ENCODE measurements at regions not wholly inside any gene's neighbourhood (a gene's known extent, or its start where the extent isn't known, plus 50 kb on each side); places are given as distances from the start of the nearest gene placed in this dataset.
"Not testable (repeated sequence)": the region's sequence is repeated elsewhere in the genome, so short reads cannot be mapped to it uniquely, and the experiment has no call there.

GRCh38 chr18:55907453-55908175, 319.6 kb upstream of the TCF4 start:
- DNase-seq (ENCODE audit: low read depth, low spot score) = no peak
- H3K4me3 ChIP-seq (ENCODE audit: low read length) = no peak overlapping the region

DNA sequence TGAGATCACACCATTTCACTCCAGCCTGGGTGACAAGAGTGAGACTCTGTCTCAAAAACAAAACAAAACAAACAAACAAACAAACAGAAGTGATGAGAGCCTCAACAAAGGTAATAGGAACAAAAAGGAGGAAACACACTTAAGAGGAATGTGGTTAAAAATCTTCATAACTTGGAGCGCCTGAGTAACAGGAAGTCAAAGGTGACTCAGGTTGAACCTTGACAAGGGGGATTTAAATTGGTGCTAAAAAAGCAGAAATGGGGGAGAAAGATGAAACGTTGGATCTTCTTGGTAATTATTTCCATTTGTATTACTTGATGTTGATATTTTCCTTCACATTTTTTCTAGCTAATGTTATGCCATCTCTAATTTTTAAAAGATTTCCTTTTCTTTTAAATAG, 318.5 kb upstream of the TCF4 start:
- H3K4me3 ChIP-seq (ENCODE audit: low read length) = no peak overlapping the region
- no peak for DNase-seq (ENCODE audit: low read depth, low spot score)

- DNase-seq (ENCODE audit: low read depth, low spot score) = no peak
- H3K4me3 ChIP-seq (ENCODE audit: low read length) = no peak overlapping the region
These were observed 315.9 kb upstream of the TCF4 start for GRCh38 chr18:55903911-55904310.

GRCh38 chr18:55900380-55900779, 312.4 kb upstream of the TCF4 start:
- H3K4me3 ChIP-seq (ENCODE audit: low read length) = no peak overlapping the region
- no peak for DNase-seq (ENCODE audit: low read depth, low spot score)

DNA sequence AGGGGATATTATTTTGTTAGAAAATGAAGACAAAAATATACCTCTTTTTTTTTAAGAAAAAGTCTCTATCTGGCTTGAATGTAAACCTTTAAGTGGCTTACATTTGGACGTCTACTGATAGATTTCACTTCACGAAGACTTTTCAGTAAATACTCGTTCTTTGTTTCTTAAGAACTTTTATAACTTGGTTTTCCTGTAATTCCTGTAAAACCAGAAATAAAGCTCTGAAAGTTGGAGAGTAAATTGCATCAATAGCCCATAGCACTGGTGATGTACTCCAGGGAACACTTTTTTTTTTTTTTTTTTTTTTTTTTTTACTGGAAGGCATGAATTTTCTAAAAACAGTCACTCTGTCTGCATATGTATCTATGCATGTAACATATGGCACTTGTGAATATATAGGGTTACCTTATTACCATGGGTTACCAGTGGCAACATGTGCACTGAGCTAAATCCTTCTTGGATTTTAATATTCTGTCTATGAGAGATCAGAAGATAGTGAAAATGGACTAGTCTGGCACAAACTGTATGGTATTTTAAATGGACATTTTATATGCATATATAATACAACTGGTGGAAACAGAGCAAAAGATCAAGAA, 309.2 kb upstream of the TCF4 start:
- no peak overlapping the region for H3K4me3 ChIP-seq (ENCODE audit: low read length)
- no peak for DNase-seq (ENCODE audit: low read depth, low spot score)

DNA sequence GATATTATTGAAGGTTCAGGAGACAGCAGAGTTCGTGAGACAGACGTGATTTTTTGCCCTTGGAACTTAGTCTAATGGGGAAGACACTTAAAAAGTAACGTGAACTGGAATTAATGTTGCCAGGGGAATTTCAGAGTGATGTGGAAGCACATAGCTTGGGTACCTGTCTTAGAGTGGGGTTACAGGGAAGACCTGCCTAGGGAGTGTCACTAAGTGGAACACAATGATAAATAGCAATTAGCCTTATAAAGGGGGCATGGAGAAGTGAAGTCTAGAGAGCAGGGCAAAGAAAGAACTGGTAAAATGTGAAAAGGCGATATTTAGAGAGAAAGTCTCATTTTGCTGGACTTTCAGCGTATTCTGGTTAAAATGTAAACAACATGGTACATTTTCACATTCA, 306.0 kb upstream of the TCF4 start:
- no peak for DNase-seq (ENCODE audit: low read depth, low spot score)
- no peak overlapping the region for H3K4me3 ChIP-seq (ENCODE audit: low read length)

- DNase-seq (ENCODE audit: low read depth, low spot score); H3K4me3 ChIP-seq (ENCODE audit: low read length): not testable (repeated sequence)
These were observed 305.1 kb upstream of the TCF4 start for GRCh38 chr18:55892862-55893813.

DNA sequence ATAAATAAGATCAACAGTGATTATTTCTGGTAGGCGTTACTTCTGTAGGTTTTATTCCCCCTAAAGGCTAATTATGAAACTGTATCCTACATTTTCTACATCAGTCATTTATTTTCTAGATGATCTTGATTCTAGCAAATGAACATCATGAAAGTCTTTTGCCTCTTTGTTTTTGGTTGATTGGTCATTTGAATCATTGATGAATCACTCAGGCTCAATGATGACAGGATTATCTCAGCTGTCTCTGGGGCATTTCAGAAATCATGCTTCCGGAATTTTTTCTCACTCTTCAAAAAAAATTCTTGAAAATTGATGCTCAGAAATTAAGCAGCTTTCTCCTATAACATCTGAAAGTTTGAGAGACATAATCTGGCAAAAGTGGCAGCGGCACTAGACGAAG, 298.9 kb upstream of the TCF4 start:
- no peak for DNase-seq (ENCODE audit: low read depth, low spot score)
- H3K4me3 ChIP-seq (ENCODE audit: low read length) = no peak overlapping the region

DNA sequence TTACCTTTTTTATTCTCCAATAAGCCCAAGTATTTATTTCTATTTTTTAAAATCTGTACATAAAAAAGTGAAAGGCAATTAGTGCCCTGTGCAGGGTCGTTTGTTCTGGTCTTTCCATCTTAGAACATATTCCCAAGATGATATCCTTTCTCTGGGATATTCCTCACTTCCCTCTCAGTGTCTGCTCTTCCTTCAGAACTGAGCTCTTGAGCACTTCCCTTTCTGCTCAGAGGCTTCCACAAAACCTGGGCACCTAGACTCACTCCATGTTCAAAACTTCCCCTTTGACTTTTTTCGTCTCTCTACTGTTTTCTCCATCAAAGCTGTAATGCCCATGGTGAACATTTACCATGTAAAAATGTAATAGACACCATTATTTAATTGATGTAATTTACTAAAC, 296.5 kb upstream of the TCF4 start:
- no peak for DNase-seq (ENCODE audit: low read depth, low spot score)
- no peak overlapping the region for H3K4me3 ChIP-seq (ENCODE audit: low read length)

DNA sequence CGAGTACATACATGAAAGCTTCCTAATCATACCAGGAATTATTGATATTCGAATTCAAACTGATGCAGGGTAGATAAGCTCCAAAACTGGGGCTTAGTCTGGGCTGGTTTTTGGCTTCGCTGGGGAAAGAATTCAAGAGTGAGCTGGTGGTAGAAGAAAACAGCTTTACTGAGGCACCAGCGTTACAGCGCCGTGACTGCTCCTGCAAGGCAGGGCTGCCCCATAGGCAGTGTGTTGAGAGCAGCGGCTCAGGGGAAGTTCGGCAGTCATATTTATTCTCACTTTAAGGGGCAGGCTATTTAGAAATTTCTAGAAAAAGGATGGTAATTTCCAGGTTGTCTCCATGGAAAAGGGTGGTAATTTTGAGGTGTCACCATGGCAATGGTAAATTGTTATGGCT, 292.6 kb upstream of the TCF4 start:
- H3K4me3 ChIP-seq (ENCODE audit: low read length) = no peak overlapping the region
- DNase-seq (ENCODE audit: low read depth, low spot score) = no peak

DNA sequence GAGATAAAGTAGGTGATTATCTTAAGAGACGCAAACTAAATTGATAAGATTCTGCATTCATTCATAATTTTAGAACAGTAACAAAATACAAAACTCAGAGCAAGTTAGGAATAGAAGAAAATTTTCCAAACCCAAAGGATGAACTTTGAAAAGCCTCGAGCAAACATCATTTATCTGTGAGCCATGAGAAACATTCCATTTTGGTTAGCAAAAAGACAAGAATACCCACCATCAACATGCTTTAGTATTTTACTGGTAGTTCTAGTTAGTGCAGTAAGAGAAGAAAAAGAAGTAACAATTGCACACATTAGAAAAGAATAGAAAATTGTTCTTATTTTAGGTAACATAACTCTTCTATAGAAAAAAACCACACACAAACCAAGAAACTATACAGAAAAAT, 291.3 kb upstream of the TCF4 start:
- no peak overlapping the region for H3K4me3 ChIP-seq (ENCODE audit: low read length)
- DNase-seq (ENCODE audit: low read depth, low spot score) = no peak

GRCh38 chr18:55878224-55878623, 290.2 kb upstream of the TCF4 start:
- no peak for DNase-seq (ENCODE audit: low read depth, low spot score)

GRCh38 chr18:55877321-55877720, 289.3 kb upstream of the TCF4 start:
- no peak for DNase-seq (ENCODE audit: low read depth, low spot score)
- no peak overlapping the region for H3K4me3 ChIP-seq (ENCODE audit: low read length)

More at GRCh38 chr18:55878224-55878623, 290.2 kb upstream of the TCF4 start:
- H3K4me3 ChIP-seq (ENCODE audit: low read length) = no peak overlapping the region

DNA sequence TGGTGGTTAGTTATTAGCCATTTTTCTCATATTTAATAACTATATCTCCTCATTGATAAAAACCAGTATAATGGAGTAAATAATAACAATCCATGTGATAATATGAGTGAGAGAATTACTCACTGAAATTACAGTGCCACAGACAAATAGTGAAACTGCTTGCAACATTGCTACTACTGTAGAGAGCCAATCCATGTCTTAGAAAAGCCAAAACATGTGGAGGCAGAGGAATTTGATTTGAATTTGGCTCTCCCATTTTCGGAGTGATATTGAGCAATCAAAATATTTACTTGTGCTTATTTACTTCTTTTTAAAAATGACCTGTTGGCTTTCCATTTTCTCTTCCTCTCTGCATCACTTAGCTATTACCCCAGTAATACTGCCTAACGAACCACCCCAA, 288.3 kb upstream of the TCF4 start:
- no peak overlapping the region for H3K4me3 ChIP-seq (ENCODE audit: low read length)
- no peak for DNase-seq (ENCODE audit: low read depth, low spot score)

DNA sequence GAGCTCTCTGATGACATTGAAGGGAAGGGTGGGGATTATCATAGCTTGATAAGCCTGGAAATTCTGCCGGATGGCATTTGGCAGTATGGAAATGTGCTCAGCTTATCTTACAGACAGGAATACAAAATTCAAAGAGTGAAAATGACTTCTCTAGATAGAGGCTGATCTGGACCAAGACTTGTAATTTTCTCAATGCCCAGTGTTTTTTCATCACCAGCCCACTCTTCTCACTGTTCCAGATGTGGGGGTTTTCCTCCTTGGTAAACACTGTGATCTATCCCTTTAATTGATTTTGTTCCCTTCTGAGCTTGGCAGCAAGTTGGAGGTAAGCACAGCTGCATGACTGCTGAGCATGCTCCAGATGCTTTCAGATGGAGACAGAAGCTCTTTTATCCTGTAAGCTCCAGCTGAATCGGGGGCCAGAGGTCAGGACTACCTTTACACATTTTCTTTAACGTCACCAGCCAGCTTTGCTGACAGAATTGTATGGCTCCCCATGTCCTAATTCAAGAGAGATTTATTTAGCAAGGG, 287.4 kb upstream of the TCF4 start:
- H3K4me3 ChIP-seq (ENCODE audit: low read length) = no peak overlapping the region
- no peak for DNase-seq (ENCODE audit: low read depth, low spot score)

- DNase-seq (ENCODE audit: low read depth, low spot score) = no peak
- H3K4me3 ChIP-seq (ENCODE audit: low read length) = no peak overlapping the region
These were observed 281.8 kb upstream of the TCF4 start for GRCh38 chr18:55869556-55870501.

DNA sequence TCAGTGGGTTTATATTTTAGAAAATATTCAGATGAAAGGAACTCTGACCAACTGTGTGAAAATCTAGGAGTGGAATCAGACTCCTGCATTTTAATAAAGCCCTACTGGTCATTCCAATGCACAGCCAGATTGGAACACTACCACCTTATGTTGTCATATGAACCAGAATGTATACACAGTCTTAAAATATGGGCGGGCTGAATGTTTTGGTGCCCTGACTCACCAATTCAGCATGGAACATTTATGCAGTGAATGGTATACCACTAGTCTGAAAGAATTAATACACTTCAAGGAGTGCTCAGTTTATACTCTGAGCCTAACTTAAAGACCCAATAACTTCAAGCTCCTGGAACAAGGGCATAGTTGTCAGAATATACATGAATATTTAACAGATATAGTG, 280.9 kb upstream of the TCF4 start:
- no peak overlapping the region for H3K4me3 ChIP-seq (ENCODE audit: low read length)
- no peak for DNase-seq (ENCODE audit: low read depth, low spot score)

- H3K4me3 ChIP-seq (ENCODE audit: low read length) = no peak overlapping the region
These were observed 278.9 kb upstream of the TCF4 start for GRCh38 chr18:55866886-55867285.

GRCh38 chr18:55866006-55866405, 278.0 kb upstream of the TCF4 start:
- DNase-seq (ENCODE audit: low read depth, low spot score) = no peak
- no peak overlapping the region for H3K4me3 ChIP-seq (ENCODE audit: low read length)

More at GRCh38 chr18:55866886-55867285, 278.9 kb upstream of the TCF4 start:
- DNase-seq (ENCODE audit: low read depth, low spot score) = no peak

Measured in Jurkat, Clone E6-1 (cell line).